GM21515 (cell line): ENCODE measurements at regions not wholly inside any gene's neighbourhood (a gene's known extent, or its start where the extent isn't known, plus 50 kb on each side); places are given as distances from the start of the nearest gene placed in this dataset.
"Not testable (repeated sequence)": the region's sequence is repeated elsewhere in the genome, so short reads cannot be mapped to it uniquely, and the experiment has no call there.

ENCODE experiments used
- ATAC-seq: cut with Tn5 transposase; IDR thresholded peaks from one replicate; pipeline ENCODE4 v1.9.1; 2021; ENCODE audit not compliant: unreplicated experiment

DNA sequence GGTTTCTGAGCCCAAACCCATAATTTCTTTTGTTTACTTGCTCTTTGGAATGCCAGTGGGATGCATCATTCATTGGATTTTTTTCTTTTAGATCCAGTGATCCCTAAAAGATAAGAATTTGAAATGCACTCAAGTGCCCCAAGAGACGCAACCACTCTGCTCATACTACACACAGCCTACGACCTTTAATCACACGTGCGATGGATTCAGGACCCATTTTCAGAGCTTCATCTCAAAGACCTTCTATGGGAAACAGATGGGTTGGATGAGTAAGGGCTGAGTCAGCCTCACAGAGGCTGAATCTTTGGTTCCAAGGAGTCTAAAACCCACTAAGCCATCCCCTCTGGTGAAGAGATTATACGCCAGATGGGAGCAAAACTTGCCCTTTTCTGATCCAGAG is 265.5 kb upstream of the EXOC2 start:
- ATAC-seq: no peak

DNA sequence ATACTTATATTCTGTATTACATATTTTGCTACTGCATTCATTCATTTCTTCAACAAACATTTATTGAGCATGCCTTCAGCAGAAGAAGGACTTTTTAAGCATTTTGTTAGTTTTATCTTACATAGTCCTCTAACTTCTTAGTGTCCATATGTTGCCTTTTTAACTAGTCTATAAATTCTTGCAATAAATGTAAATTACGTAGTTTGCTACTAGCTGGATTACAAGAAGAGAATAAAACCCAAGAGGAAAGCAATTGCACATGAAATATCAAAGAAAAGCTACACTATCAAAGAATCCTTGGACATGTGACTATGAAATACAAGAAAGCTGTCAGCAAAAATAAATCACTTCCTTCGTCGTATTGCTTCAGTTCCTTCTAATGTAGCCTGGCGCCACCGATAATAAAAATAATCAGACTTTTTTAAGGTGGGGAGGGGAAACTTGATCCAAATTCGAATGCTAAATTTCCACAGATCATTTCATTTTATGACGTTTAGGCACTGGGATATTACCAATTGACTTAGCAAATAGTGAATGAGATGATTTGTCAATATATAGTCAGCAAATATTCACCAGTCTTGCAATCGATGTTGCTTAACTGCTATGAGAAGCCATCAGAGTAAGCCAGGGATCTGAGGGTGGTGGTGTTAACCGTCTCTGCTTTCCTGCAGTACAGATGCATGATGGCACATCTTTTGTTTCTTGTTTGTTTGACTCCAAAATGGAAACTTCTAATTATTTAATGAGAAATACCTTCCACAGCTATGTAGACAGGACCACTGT is 258.7 kb upstream of the EXOC2 start:
- no peak for ATAC-seq

DNA sequence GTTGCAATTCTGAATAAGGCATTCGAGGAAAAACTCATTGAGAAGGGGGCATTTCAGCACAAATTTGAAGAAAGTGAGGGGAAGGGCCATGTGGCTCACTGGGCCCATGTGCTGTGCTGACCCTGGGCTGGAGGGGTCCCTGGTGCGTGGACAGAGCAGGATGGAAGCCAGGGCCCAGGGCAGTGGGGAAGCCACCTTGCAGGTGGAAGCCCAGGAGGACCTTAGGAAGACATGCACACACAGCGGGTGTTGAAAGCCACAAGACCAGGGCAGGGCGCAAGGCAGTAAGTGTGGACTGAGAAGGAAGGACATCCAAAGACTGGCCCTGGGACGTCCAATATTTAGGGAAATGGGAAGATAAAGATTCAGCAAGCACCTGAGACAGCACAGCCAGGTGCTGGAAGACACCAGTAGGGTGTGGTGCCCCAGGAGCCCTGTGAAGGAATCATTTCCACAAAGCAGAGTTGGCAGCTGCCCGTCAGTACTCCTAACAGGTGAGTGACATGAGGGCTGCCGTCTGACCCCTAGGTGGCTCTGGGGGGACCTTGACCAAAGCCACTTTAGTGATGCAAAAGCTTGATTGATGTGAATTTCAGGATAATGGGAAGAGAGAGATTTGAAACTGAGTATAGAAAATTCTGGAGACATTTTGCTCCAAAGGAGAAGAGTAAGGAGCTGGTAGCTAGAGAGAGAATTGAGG is 254.4 kb upstream of the EXOC2 start:
- no peak for ATAC-seq

DNA sequence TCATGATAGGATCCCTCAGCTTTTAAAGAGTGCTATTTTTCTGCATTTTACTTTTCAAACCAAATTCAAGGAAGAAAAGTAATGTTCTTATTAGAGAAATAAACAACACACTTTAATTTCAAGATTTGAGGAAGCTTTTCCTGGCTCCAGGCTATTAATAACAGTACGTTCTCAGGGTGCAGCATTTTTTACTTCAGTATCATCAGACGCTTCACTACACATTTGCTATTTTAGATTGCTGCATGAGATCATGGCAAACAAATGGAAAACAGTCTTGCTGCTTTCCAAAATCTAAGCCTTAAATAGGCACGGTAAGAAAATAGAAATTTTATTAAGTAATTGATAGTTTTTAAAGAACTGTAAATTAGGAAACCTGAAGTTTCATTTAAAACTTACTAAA is 253.6 kb upstream of the EXOC2 start:
- ATAC-seq: no peak

DNA sequence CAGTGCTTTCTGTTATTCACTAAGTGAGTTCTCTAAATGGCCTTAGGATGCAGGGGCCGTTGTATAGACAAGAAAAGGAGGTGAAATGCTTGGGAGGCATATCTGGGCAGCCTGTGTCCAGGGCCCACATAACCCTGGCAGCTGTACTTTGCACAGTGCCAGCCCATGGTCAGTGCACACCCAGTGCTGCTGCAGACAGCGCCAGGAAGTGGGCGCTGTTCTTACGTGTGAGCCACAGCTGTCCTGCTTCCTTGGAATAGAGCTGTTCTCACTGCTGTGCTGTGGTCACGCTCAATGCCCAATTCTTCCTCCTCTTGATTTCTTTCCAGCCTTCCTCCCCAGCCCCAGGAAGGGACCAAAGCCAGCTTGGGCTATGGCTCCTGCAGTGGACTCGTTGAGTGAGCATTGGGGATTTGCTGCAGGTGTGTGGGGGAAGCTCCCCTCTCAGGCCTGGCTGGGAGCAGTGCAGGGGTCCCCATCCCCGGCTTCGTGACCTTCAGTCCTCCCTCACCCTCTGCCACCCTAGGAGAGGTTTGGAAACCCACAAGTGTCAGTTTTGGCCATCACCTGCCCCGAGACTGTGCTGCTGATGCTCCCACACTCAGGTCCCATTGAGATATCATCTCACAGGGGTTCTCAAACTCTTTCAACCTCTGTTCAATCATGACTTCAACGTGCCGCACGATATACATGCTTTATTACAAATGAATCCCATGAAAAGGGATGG is 246.8 kb upstream of the EXOC2 start:
- no peak for ATAC-seq

DNA sequence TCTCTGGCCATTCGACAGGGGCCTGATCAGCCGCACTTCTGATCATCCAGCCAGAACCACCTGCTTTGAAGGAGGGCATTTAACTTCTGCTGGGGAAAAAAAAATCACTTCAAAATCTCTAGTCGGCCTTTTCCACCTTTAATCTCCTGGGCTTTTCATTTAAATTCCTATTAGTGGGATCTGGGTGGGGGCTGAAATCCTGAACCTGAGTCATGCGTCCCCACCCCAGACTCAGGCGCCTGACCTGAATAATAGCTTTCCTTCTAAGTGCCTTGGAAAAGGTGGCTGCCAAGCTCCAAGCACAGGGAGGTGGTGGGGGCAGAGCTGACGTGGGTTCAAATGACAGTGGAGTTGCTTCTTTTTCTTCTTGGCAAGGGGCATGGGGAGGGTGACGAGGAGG is 246.0 kb upstream of the EXOC2 start:
- no peak for ATAC-seq

DNA sequence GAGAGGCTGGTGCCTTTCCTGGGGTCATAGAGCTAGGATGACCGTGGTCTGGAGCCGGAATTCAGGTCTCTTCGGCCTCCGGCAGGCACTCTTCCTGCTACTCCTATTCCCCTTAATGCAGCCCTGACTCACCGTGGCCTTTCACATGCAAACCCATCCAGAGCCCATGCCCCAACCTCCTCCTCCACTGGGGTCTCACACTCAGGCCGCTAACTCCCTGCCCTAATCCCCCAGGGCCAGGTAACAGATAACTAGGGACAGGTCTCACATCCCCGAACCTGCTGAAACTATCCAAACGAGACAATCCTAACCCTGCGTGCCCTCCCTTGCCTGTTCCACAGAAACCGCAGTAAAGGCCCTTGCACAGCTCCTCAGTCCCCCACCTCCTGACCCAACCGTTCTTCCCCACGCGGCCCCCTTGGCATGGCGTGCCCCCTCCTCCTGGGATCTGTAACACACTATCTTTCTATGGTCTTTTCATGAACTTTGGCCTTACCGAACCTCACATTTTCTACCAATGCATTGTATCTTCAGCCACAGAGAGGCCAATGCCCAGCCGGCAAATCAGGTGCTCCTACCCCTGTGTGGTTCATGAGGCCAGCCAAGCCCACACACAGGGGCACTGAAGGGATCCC is 245.4 kb upstream of the EXOC2 start:
- no peak for ATAC-seq

DNA sequence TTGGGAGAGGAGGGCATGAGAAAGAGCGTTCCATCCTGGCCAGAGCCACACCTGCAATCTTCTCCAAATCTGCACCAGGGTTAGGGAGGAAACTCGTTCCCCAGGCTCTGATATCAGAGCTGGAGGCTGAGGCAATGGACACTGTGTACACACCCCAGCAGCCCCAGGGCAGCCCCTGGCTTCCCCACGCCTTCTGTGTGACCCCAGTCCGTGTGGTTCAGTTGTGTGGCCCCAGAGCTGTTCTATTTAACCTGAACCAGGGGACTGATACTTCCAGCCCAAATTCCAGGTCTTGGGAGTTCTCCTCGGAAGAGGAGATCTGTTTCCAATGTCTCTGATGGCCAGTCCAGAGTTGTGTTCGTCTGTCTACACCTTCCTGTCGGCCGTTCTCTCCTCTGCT is 242.6 kb upstream of the EXOC2 start:
- ATAC-seq: no peak

DNA sequence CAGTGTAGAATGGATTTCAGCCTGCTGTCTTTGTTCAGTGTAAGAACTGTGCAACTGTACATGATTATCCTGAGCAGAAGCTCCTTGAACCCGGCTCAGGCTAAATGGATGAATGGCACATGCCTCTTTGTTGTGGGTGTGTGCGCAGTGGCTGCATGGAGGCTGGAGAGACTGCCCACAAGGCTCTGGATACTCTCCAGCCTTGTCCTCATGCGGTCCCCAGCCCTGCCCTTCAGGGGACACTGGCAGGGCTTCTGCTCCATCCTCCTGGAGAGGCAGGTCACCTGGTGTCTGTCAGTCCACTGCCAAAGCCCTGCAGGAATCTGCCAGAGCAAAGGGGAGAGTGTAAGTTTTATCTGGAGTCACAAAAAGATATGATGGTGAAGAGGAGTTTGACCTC is 241.7 kb upstream of the EXOC2 start:
- ATAC-seq: no peak

DNA sequence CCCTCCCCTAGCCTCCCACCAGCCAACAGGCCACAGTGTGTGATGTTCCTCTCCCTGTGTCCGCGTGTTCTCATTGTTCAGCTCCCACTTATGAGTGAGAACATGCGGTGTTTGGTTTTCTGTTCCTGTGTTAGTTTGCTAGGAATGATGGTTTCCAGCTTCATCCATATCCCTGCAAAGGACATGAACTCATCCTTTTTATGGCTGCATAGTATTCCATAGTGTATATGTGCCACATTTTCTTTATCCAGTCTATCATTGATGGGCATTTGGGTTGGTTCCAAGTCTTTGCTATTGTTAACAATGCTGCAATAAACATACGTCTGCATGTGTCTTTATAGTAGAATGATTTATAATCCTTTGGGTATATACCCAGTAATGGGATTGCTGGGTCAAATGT is 239.0 kb upstream of the EXOC2 start:
- ATAC-seq: not testable (repeated sequence)

DNA sequence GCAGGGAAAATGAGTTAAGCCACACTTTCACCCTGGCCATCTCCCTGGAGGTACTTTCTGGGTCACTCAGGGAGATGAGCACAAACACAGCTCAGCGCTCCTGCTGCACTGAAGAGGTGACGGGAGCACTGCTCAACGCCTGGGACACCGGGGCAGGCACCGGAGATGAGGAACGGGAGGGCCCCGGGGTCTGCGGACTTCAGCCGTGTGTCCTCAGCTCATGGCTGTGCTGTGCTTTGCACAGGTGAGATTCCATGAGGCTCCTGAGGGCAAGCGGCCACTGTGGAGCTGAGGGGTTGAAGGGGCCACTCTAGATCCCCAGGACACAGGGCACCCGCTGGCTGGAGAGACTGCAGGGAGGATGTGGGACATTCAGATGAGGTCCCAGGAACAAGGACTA is 234.2 kb upstream of the EXOC2 start:
- ATAC-seq: no peak

DNA sequence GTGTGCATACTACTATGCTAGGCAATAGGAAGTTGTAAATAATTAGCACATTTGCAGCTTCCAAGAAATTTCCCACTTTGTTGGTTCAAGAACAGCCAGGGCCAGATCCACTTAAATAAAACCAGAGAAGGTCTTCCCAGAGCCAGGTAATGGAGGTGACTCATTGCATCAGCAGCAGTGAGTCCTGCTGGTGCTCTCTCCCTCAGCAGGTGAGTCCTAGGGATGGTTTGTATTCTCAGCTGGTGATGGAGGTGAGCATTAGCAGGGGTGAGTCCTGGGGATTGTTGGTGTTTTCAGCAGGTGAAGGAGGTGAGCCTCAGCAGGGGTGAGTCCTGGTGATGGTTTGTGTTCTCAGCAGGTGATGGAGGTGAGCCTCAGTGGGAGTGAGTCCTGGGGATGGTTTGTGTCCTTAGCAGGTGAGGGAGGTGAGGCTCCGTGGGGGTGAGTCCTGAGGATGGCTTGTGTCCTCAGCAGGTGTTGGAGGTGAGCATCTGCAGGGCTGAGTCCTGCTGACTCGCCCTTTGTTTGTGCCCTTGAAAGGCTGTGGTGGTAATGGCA is 232.8 kb upstream of the EXOC2 start:
- ATAC-seq: no peak

DNA sequence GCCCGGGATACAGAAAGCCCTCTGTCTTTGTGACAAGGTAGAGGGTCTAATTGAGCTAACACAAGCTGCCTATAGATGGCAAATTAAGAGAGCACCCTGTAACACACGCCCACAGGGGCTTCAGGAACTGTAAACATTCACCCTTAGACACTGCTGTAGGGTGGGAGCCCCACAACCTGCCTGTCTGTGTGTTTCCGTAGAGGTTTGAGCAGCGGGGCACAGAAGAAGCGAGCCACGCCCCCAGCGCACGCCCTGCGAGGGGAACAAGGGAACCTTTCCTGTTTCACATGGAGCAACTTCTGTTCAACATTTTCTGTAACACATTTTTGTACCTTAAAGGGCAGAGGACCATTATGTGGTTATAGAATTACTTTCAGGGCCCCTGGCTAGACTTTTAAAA is 231.7 kb upstream of the EXOC2 start:
- no peak for ATAC-seq

DNA sequence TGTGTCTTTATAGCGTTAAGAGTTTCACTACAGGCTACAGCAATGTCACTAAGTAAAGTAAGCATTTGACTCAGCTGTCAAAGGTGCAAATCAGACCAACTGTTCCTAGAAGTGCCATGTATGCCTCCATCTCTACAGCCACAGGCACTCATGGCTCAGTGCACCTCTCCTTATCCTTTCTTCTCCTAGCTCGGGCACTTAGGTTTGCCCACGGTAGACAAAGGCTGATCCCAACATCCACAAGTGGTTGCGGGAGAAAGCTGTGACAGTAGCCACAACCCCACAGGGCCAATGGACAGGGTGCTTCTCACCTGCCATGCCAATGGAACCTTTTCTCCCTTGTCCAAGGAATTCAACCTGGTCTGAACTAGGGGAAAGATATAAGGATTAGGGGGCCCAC is 228.5 kb upstream of the EXOC2 start:
- no peak for ATAC-seq

DNA sequence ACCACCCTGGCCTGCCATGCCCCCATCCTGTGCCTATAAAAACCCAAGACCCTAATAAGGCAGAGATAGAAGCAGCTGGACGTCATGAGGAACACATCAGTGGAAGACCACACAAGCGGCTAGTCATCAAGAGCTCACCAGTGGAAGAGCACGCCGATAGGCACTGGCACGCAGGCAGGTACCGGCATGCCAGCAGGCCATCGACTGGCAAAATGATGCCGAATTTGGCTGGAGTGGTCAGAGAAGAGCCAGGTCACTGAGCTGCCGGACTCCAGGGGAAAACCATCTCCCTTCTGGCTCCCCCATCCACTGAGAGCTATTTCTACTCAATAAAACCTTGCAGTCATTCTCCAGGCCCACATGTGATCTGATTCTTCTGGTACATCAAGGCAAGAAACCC is 227.6 kb upstream of the EXOC2 start:
- ATAC-seq: no peak

DNA sequence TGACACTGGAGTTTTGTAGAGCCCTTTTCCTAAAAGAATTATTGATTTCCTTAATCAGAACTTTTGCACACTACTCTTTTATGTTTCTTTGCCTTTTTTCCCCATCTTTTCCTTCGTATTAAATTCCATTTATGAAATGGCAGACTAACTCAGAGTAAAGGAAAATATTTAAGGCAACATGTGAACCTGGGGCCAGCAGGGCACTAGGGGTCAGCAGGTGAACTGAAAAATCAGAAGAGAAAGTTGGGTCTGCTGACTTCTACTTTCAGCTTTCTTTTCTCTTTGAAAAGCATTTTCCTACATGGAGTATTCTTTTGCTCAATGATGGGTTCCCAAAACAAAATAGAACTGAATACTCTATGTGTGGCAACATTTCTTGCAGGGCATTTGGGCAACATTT is 226.6 kb upstream of the EXOC2 start:
- no peak for ATAC-seq

DNA sequence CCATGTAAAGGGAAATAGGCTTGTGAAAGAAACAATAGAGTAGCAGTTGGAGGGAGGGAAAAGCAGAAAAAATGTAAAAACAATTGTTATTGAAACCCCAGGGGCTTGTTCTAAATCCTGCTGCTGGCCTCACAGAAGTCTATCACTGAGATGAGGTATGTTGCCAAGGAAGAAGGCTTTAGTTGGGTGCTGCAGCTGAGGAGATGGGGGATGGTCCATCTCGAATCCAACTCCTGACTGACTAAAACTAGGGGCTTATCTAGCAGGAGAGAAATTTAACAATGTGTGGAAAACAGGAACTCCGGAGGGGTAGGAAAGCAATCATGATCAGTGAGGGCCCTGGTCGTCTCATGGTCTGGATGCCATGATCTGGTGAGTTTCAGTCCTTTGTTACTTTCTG is 225.0 kb upstream of the EXOC2 start:
- no peak for ATAC-seq

DNA sequence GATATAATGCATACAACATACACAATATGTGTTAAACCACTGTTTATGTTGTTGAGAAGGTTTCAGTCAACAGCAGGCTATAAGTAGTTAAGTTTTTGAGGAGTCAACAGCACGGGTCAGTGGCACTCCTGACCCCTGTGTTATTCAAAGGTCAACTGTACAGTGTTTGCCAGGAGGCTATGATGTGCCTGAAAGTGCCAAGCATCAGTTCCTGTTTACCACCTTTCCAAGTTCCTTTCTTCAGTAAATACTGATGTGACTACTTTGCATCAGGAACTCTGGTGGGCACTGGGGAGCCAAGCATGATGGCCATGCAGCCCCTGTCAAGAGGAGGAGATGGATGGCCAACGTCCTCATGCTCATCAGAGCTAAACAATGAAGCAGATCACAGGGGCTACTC is 224.4 kb upstream of the EXOC2 start:
- ATAC-seq: no peak

DNA sequence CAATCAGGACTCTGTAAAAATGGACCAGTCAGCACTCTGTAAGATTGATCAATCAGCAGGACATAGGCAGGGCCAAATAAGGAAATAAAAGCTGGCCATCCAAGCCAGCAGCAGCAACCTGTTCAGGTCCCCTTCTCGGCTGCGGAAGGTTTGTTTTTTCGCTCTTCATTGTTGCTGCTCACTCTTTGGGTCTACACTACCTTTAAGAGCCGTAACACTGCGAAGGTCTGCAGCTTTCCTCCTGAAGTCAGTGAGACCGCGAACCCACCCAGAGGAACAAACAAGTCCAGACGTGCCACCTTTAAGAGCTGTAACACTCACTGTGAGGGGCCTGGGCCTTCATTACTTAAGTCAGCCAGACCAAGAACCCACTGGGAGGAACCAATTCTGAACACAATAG is 223.2 kb upstream of the EXOC2 start:
- no peak for ATAC-seq

DNA sequence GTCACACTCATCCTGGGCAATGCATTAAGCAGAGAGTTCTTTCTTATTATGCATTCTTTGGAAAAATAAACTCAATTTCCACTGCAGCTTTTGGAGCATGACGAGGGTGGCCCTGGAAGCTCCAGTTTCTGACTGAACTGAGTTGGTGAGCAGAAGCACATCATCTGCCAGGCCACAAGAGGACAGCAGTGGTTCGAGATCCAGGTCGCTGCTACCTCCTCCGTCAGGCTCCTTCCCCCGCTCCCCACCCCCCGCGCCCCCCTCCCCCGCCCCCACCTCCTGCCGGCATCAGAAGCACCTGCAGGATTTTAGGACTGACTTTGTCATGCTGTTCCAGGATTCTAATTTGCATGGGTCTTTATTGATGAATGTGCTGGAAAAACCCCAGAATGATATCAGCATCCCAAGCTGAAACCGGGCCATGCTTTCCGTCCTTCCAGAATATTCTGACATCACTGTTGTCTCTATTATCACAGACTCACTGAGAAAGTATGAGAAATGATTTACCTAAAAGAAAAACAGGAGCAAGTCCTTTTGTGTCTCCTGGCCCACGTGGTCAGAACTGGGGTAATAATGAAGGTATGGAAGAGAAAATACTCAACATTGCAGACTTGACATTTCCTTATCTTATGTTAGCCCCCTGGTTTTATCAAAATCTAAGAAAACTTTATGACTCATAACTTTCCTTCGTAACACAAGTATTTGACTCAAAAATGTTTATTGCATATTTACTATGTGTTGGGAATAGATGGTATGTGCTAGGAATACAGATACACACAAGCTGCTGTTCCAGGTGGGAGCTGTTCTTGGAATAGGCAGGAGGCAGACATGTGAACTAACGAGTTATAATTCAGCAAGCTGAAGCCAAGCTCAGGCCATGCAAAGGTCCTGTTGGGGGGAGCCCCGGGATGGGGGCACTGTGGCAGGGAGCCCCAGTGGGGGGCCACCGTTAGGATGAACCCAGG is 220.2 kb upstream of the EXOC2 start:
- no peak for ATAC-seq
